ENCODE measurements at regions not wholly inside any gene's neighbourhood (a gene's known extent, or its start where the extent isn't known, plus 50 kb on each side); places are given as distances from the start of the nearest gene placed in this dataset.
"Not testable (repeated sequence)": the region's sequence is repeated elsewhere in the genome, so short reads cannot be mapped to it uniquely, and the experiment has no call there.

DNA sequence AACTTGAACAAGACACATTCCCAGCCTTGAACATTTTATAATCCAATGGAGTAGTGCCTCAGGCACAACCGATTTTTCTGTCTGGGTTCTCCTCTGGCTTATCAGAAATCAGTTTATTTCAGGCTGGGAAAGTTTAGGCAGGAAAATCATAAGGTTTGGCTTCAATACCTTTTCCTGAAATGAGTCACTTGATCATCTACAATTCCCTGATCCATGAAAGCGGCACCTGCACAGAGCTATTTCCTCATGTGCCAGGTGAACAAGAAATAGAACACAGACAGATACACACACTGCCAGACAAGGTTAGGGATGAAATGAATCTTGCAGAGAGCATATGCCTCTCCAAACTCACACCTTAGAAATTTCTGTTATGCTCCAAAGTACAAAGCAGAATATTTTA is 106.7 kb upstream of the OR9G4 start:
- no peak for FAIRE-seq

DNA sequence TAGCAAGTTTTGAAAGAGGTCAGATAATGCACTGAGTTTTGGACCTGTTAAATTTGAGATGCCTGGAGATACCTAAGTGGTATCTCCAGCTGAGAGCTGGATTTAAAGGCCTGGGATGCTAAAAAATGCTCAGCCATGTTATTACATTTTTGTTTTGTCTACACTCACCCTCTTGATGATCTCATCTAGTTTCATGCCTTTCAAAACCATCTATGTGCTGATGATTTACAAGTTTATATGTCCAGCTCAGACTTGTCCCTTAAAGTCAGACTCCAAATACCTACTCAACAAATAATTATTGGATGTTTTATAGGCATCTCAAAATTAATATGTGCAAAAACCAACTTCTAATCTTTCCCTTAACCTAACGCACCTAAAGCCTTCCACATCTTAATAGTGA is 103.6 kb upstream of the OR9G4 start:
- FAIRE-seq, result no peak

DNA sequence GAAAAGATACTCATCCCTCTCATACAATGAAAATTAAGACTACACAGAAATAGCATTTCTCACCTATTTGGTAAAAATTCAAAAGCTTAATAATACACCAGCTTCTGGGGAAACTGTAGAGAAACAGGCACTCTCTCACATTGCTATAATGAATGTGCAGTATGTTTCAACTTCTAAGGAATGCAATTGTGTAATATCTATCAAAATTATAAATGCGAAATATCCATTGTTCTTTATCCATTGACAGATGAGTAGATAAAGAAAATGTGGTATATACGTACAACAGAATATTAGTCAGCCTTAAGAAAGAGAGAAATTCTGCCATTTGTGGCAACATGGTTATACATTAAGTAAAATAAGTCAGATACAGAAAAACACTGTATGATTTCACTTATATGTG is 101.4 kb upstream of the OR9G4 start:
- no peak for FAIRE-seq

DNA sequence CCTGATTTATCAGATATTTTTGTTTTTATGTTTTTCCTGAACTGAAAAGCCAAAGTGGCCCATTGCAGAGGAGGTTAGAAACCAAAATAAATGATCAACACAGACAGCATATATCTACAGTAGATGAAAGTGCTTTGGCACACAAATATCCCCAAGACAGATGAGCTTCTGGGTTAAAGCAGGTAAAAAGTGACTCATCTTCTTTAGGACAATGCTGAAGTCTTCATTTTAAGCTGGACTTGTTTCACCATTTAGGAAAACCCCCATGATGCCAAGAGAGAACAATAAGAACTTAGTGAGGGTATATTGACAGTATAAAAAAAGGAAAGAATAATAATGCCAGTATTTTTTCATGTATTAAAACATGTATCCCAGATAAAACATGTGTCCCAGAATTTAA is 100.8 kb upstream of the OR9G4 start:
- no peak for FAIRE-seq

DNA sequence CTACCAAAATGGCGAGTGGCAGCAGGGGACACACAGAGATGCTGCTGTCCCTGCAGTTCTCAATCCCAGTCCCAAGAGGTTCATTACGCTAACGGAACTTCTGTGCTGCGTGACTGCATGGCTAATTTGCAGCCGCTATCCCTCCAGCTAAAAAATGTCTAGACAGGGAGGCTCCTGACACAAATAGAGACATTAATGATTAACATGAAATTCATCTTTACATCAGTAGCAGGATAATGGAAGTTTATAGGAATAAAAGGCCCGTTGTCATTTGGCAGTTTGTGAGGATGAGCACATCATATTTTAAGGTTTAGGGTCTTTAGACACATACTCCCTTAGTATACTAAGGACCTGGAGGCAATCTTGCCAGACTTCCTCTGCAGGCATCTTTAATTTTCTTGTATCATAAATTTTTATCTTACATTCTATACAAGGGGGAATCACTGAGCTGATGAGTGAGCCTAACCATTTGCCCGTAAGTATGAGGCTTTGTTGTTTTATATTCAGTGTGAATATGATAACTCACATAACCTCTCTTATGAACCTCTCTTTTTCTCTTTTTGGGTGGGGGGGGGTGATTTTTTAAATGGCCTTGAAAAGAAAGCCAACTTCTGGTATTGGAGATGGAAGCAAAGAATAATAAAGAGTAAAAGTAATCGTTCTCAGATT is 99.8 kb upstream of the OR9G4 start:
- no peak for FAIRE-seq

DNA sequence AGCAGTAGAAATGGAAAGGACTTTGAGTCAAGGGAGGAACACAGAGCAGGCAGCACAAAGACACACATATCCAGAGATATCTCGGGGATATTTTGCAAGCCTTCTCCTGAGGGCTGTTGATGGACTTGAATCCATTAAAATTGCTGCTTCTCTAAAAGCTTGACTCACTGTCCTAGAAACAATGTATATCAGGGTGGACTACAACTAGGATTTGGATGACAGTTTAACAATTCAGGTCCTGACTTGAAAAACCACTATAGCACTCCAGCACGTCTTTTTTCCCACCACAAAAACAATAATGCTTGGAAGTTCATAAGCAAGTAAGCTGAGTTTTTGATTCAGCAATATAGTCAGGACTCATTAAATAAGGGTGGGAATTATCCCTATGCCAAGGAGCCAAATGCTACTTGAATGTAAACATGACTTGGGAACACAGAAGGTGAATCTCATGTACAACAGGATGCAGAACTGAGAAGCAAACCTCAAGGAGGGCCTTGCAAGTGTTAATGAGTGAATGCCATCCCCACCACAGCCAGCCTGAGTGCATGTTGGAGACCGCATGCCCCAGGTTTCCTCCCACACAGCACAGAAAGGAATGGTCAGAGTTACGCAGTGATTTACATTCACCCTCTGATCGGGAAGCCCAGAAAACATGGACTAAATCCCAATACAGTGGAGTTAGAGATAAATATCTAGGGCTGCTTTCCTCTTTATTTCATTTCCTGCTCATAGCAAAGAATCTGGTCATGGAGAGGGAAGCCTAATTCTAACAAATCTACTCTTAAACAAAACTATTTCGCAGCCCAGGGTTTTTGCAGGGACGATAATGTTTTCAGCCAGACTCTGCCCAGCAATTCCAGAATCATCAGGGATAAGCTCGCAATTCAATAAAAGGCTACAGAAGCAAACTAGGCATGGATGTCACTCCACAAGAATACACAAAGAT is 98.4 kb upstream of the OR9G4 start:
- no peak for FAIRE-seq

DNA sequence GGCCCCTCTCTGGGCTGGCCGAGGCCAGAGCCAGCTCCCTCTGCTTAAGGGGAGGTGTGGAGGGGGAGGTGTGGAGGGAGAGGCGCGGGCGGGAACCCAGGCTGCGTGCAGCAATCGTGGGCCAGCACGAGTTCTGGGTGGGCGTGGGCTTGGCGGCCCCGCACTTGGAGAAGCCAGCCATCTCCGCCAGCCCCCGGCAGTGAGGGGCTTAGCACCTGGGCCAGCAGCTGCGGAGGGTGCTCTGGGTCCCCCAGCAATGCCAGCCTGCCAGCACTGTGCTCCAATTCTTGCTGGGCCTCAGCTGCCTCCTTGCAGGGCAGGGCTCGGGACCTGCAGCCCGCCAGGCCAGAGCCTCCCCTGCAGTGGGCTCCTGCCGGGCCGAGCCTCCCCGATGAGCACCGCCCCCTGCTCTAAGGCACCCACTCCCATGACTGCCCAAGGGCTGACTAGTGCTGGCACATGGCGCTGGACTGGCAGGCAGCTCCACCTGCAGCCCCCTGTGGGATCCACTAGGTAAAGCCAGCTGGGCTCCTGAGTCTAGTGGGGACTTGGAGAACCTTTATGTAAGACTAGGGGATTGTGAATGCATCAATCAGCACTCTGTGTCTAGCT is 96.7 kb upstream of the OR9G4 start:
- FAIRE-seq, result no peak

DNA sequence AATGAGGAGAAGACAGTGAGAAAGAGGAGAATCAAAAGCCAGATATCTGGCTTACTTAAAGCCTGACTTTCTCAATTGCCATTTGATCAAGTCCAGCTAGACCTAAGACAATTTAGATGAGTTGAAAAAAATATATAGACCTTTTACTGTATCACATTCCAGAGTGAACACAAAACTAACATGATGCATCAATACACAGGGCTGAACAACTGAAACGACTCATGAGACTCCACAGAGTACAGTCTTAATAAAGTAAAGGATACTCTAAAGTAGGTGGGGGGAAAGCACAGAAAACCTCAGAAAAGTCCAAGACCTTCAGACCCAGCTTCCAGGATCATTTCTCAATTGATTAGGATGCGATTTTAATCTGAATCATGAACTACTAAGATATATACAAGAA is 95.3 kb upstream of the OR9G4 start:
- FAIRE-seq, result no peak

DNA sequence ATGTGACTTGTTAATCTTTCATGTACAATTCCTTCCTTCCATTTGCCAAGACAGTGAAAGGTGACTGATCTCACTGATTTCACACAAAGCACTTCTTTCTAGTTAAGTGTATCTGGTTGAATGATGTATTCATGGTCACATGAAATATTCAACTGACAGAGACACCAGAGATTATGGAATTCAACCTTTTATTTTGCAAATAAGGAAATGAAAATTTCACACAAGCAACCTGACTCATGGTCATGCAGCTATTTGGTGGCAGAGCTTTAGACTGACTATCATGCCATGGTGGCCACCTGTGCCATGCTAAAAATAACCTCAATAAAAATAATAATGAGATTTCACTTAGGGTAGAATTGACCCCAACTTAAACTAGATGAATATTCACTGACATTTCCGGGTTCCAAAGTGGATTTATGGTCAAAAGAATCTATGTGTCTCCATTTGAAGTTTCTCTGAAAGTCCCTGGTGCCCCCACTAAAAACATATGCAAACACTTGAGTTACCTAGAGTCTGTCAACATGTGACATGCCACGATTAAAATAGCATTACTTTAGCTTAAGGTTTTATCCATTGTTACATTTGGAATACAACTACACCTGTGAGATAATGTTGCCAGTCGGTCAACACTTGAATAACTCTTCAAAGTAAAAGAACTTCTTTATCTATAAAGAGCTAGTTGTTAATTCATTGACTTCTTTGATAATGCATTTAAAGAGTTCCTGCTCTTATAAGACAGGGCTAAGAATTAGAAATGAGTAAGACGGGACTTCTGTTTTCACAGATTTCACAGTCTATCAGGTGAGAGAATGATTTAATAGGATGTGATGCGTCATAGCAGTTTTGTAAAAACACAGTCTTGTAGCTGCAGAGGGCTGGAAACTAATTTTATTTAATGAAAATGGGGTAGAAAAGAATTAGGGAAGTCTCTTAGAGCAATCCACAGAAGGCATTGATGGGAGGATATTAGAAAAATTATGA is 94.6 kb upstream of the OR9G4 start:
- FAIRE-seq, result no peak

DNA sequence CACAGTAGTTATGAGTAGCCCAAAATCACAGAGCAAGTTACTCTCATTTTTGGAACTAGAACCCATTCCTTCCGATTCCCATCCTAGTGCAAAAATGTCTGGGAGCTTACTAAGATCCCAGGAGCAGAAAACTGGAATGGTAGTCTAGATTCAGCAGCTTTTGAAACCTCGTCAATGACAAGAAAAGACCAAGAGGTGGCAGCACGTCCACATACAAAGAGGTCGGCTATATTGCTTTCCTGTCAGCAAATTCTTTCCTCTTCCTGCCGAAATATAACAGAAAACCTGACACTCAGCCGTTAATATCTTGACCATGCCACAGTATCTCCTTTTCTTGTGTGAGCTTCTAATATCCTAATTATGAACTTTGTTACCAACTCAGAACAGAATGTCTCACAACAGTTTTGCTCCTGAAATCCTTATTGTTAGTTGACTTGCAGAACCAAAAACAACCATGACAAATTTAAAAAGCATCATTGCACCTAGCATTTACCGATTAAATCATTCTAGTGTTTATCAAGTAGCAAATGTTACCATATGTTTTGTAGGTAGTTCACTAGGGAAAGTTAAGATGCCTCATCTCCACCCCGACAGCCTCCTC is 92.8 kb upstream of the OR9G4 start:
- FAIRE-seq, result peak; percentile 21

DNA sequence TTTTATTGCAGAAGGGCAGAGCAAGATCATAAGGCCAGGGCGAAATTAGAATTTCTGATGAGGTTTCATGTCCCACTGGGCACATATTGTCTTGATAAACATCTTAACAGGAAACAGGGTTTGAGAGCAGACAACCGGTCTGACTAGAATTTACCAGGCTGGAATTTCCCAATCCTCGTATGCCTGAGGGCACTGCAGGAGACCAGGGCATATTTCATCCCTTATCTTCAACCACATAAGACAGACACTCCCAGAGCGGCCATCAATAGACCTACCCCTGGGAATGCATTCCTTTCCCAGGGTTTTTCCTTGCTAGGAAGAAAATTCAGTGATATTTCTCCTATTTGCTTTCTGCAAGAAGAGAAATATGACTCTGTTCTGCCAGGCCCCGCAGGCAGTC is 78.9 kb upstream of the OR9G4 start:
- FAIRE-seq, result not testable (repeated sequence)

DNA sequence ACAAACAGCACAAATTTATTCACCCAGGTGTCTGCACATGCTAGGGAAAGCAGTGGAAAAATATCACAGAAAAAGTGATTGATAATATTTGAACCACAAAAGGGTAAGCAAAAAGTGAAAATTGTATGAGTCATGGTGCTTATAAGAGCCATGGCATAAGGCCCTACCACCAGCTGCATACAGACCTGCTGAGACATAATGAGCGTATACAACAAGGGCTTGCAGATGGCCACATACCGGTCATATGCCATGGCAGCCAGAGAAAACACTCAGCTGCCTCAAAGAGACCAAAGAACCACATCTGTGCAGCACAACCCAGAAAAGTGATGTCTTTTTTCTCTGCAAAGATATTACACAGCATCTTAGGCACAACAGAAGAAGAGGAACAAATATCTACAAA is 71.4 kb upstream of the OR9G4 start:
- no peak for FAIRE-seq

DNA sequence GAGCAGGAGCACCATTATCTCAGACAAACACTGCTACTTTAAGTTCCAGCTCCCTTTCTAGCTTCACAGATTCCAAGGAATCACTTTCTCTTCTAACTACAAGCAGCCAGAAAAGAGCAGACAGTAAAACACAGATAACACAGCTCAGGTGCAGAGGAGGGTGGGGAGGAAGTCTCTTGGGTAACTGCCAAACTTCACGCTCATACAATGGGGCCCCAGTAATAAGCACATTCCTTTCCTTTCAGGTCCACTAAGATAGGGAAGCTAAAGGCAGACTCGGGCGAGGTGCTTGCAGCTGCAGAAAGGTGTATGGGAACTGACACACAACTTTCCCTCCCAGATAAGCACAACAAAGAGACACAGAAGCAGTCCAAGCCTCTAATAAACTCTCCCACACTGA is 69.2 kb upstream of the OR9G4 start:
- FAIRE-seq, result no peak

DNA sequence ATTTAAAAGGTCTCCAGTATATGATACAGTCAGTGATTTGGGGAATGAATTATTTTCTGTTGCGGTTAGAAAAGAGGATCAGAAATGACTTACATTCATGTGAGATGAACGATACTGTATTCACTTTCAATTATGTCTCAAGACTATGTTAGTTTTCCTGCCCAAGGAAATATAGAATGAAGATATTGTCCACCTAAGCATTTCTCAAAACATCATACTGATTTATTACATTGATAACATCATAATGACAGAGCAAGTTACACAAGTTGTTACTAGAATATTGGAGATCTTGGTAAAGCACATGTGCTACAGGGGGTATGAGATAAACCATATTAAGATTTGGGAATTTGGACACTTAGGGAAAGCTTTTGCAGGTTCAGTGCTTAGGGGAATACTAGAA is 67.8 kb upstream of the OR9G4 start:
- FAIRE-seq, result no peak

DNA sequence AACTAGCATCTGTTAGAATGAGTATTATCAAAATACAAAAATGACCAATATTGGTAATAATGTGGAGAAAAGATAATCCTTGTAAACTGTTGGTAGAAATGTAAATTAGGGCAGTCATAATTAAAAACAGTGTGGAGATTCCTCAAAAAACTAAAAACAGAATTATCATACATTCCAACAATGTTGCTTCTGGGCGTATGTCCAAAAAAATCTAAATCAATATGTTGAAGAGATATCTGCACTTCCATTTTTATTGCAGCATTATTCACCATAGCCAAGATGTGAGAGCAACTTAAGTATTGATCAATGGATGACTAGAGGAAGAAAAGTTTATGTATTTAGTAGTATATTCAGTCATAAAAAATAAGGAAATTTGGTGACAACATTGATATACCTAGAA is 59.8 kb upstream of the OR9G4 start:
- FAIRE-seq, result no peak

DNA sequence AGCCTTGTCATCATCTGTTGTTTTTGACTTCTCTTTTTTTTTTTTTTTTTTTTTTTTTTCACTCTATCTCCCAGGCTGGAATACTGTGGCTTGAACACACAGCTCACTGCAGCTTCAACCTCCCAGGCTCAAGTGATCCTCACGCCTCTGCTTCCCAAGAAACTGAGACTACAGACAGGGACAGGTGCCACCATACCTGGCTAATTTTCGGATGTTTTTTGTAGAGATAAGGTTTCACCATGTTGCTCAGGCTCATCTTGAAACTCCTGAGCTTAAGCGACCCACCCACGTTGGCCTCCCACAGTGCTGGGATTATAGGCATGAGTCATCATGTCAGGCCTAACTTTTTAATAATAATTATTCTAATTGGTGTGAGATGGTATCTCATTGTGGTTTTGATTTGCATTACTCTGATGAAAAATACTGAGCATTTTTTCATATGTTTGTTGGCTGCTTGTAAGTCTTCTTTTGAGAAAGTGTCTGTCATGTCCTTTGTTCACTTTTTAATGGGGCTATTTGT is 51.3 kb upstream of the OR9G4 start:
- no peak for FAIRE-seq
